Choroid plexus epithelial cell (primary cell): ENCODE measurements at regions not wholly inside any gene's neighbourhood (a gene's known extent, or its start where the extent isn't known, plus 50 kb on each side); places are given as distances from the start of the nearest gene placed in this dataset.

Experiments
- DNase-seq: peaks from one replicate; pipeline ENCODE4 v3.0.0-alpha.2; 2010; ENCODE audit warnings: low read depth
- H3K4me3 ChIP-seq: 2 replicates; pipeline ENCODE4 v1.5.1; 2011; ENCODE audit warnings: low read depth, mild to moderate bottlenecking, control low read depth, low read length, moderate library complexity
- CTCF ChIP-seq: conservative IDR thresholded peaks from 2 replicates; pipeline ENCODE4 v1.5.1; 2011; ENCODE audit warnings: low read depth, mild to moderate bottlenecking, control low read depth, inconsistent platforms, low read length, moderate library complexity

DNA sequence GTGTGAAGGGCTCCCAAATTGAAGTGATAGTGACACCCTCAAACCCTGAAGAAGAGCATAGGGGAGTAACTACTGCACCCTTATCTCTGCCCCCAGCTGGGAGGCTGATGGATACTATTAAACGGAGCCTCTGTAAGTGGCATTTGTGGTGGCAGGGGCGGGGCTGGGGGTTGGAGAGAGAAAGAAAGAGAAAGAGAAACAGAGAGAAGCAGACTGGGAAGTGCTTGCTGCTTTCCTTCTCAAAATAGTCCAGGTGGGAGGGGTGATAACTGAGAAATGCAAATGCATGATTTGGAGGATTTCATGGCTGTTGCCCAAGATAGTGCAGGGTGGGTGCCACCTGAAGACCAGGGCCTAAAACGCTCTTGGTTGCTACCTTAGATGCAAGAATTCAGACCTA, 253.5 kb upstream of the GATB start:
- no peak for TF ChIP-seq CTCF
- no peak overlapping the region for H3K4me3 ChIP-seq
- DNase-seq = no peak

GRCh38 chr4:152011469-152011868, 250.7 kb upstream of the GATB start:
- no peak for DNase-seq
- H3K4me3 ChIP-seq = no peak overlapping the region
- TF ChIP-seq CTCF = no peak

GRCh38 chr4:152010710-152011079, 249.9 kb upstream of the GATB start:
- DNase-seq = no peak
- no peak for TF ChIP-seq CTCF
- H3K4me3 ChIP-seq = no peak overlapping the region

DNA sequence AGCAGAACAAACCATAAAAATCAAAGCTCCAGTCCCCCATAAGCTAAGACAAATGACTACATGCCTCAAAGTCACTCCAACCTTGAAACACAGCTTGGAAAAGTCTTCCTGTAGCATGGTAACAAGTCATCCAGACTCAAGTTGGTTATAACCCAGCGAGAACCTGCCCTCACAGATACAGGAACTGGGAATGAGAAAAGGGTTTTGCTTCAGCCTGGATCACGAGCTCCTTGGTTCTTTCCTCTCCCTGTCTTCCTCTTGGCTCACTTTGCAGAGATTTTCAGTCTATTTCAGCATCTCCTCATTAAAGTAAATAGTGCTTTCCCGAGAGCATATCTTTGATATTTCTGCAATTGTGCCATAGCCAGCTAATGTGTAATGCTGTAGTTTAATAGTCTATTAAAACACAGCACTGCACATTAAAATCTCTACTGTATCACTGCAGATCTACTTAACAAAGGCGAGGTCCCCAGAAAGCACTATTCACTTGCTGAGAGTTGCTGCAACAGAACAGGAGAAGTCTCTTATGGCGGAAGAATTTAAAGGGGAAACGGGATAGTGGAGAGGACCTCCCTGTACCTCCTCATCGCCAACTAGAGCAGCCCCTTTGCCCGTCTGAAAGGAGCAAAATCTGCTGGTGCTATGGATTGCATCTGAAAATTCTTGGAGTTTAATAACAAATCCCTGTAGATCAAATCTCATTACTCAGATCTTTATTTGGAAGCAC, 249.3 kb upstream of the GATB start:
- no peak overlapping the region for H3K4me3 ChIP-seq
- DNase-seq = no peak
- no peak for TF ChIP-seq CTCF

GRCh38 chr4:152009031-152009670, 248.3 kb upstream of the GATB start:
- TF ChIP-seq CTCF = no peak
- DNase-seq = no peak
- H3K4me3 ChIP-seq = no peak overlapping the region

GRCh38 chr4:152007111-152007510, 246.3 kb upstream of the GATB start:
- no peak for TF ChIP-seq CTCF
- H3K4me3 ChIP-seq = no peak overlapping the region
- no peak for DNase-seq

DNA sequence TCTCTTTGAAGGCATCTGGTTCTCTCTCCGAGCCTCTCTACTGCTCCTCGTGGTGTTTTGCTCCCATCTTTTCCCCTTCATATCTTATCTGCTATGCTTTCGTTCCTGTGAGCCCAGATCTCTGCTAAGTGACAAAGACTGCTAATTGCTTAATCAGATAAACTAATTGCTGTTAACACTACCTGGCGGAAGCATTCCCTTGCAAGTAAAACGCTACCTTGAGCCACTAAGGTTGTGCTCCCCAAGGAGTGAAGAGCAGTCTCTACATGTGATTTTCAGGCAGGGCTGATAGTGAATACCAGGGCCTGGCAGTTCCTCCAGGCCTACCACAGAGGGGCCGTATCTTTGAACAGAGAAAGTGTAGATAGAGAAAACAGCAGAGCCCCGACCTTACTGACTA, 244.0 kb upstream of the GATB start:
- no peak for TF ChIP-seq CTCF
- no peak for DNase-seq
- H3K4me3 ChIP-seq = no peak overlapping the region
